ENCODE measurements at regions not wholly inside any gene's neighbourhood (a gene's known extent, or its start where the extent isn't known, plus 50 kb on each side); places are given as distances from the start of the nearest gene placed in this dataset.

DNA sequence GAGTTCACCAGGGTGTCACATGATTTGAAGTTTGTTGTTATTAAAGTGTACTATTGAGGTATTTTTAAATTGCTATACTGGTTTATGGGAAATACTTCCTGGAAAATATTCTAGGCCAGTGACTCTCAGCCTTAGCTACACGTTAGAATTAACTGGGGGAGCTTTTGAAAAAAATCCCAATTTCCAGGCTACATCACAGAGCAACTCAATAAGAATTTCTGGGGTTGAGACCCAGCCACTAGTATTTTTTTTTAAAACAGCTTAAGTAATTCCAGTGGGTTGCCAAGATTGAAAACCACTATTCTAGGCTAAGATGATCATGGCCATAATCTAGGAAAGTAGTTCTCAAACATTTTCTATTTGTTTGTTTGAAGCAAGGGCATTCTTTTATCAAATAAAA lies 142.9 kb upstream of the GRIA1 start:
- TF ChIP-seq, protein P1, sequence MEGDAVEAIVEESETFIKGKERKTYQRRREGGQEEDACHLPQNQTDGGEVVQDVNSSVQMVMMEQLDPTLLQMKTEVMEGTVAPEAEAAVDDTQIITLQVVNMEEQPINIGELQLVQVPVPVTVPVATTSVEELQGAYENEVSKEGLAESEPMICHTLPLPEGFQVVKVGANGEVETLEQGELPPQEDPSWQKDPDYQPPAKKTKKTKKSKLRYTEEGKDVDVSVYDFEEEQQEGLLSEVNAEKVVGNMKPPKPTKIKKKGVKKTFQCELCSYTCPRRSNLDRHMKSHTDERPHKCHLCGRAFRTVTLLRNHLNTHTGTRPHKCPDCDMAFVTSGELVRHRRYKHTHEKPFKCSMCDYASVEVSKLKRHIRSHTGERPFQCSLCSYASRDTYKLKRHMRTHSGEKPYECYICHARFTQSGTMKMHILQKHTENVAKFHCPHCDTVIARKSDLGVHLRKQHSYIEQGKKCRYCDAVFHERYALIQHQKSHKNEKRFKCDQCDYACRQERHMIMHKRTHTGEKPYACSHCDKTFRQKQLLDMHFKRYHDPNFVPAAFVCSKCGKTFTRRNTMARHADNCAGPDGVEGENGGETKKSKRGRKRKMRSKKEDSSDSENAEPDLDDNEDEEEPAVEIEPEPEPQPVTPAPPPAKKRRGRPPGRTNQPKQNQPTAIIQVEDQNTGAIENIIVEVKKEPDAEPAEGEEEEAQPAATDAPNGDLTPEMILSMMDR (IDR thresholded peaks at IDR 0.05): no peak
- no peak for TF ChIP-seq POLR2AphosphoS5 (IDR thresholded peaks at IDR 0.05)
